HCT116 (cell line): ENCODE measurements at regions not wholly inside any gene's neighbourhood (a gene's known extent, or its start where the extent isn't known, plus 50 kb on each side); places are given as distances from the start of the nearest gene placed in this dataset.

Source experiments
- ATAC-seq: fragments of 200-7000 bp; cut with Tn5 transposase; 2 replicates; pipeline ENCODE4 v1.9.1; 2020; ENCODE audit warnings: mild to moderate bottlenecking, moderate library complexity
- BruUV-seq: library from RNA; stranded (reverse); fragments of 400-500 nt; replicated peaks from 2 replicates; lab custom pipeline; 2021; lab: Mats Ljungman, UMichigan
- CTCF ChIA-PET: fragments of 300-600 bp; sonication (Branson Sonifier 250); formaldehyde crosslinking; loops from one replicate; lab custom pipeline; 2021; ENCODE audit warnings: antibody characterized with exemption; lab: Charles Lee
- POLR2A ChIA-PET: fragments of 300-600, 350-600 bp; sonication (Branson Sonifier 250); formaldehyde crosslinking; loops from one replicate; lab custom pipeline; 2021; ENCODE audit warnings: antibody characterized with exemption; lab: Charles Lee
- RAD21 ChIA-PET, 2 experiments: fragments of 300-600 bp; sonication (Branson Sonifier 250); formaldehyde crosslinking; loops; one replicate each; lab custom pipeline; 2023; ENCODE audit warnings: low total read pairs in 2 of 2; ENCODE audit not compliant: uncharacterized antibody in 2 of 2, unreplicated experiment in 2 of 2, low non-redundant PET in 1 of 2; lab: Charles Lee
- DNase-seq: peaks from one replicate; pipeline ENCODE4 v3.0.0-alpha.2; 2010; ENCODE audit warnings: low read depth, low spot score
- H2AFZ ChIP-seq: fragments of 200-600 bp; shearing (Covaris generic), sonication (generic); 2 replicates; pipeline ENCODE4 v1.6.1; 2017; ENCODE audit warnings: low read depth, mixed run types, mixed read lengths, antibody characterized with exemption, low read length; ENCODE audit not compliant: poor library complexity, severe bottlenecking
- H3K27ac ChIP-seq: 2 replicates; pipeline ENCODE4 v1.5.1; 2012; ENCODE audit warnings: low read depth, low read length
- H3K27me3 ChIP-seq: fragments of 200-600 bp; sonication (generic); 2 replicates; pipeline ENCODE4 v1.6.1; 2016; ENCODE audit warnings: mixed run types, low read length, mixed read lengths; ENCODE audit not compliant: insufficient read depth
- H3K36me3 ChIP-seq, 2 experiments: fragments of 200-500 bp in 1 of 2; fragments of 200-600 bp in 1 of 2; sonication (Bioruptor generic) in 1 of 2; sonication (generic) in 1 of 2; 2 replicates each; pipeline versions ENCODE4 v1.5.1 to v1.6.1; 2014 to 2016; ENCODE audit warnings: low read length in 2 of 2, inconsistent platforms in 1 of 2, mixed read lengths in 1 of 2, mixed run types in 1 of 2; ENCODE audit not compliant: insufficient read depth in 2 of 2, control insufficient read depth in 1 of 2
- H3K4me1 ChIP-seq, 2 experiments: fragments of 200-600 bp in 1 of 2; sonication (generic) in 1 of 2; 2 replicates each; pipeline versions ENCODE4 v1.5.1 to v1.6.1; 2012 to 2017; ENCODE audit warnings: low read length in 2 of 2, inconsistent platforms in 1 of 2, mild to moderate bottlenecking in 1 of 2, mixed read lengths in 1 of 2, mixed run types in 1 of 2, moderate library complexity in 1 of 2; ENCODE audit not compliant: insufficient read depth in 2 of 2, control insufficient read depth in 1 of 2
- H3K4me2 ChIP-seq: fragments of 200-600 bp; sonication (generic); 2 replicates; pipeline ENCODE4 v1.6.1; 2017; ENCODE audit warnings: mixed run types, low read length, mixed read lengths
- H3K4me3 ChIP-seq, 2 experiments: fragments of 200-600 bp in 1 of 2; sonication (generic) in 1 of 2; replicated peaks in 1 of 2; 2 replicates each; pipeline ENCODE4 v1.5.1; 2011 to 2016; ENCODE audit warnings: low read length in 2 of 2, control low read depth in 1 of 2, low read depth in 1 of 2, mild to moderate bottlenecking in 1 of 2, mixed read lengths in 1 of 2, mixed run types in 1 of 2
- H3K79me2 ChIP-seq: fragments of 200-600 bp; sonication (generic); 2 replicates; pipeline ENCODE4 v1.6.1; 2017; ENCODE audit warnings: mild to moderate bottlenecking, mixed run types, low read length, moderate library complexity, mixed read lengths; ENCODE audit not compliant: insufficient read depth
- H3K9ac ChIP-seq: fragments of 200-600 bp; sonication (generic); 2 replicates; pipeline ENCODE4 v1.6.1; 2016; ENCODE audit warnings: low read length, mixed read lengths
- H3K9me2 ChIP-seq: fragments of 200-600 bp; sonication (generic), shearing (Covaris generic); 2 replicates; pipeline ENCODE4 v1.6.1; 2017; ENCODE audit warnings: mixed run types, mild to moderate bottlenecking, moderate library complexity; ENCODE audit not compliant: insufficient read depth
- H3K9me3 ChIP-seq, 2 experiments: fragments of 200-500 bp in 1 of 2; fragments of 200-600 bp in 1 of 2; sonication (Bioruptor generic) in 1 of 2; sonication (generic) in 1 of 2; 2 replicates each; pipeline ENCODE4 v1.6.1; 2014 to 2017; ENCODE audit warnings: low read length in 2 of 2, mixed read lengths in 2 of 2, inconsistent platforms in 1 of 2, low read depth in 1 of 2, mild to moderate bottlenecking in 1 of 2, mixed run types in 1 of 2, moderate library complexity in 1 of 2; ENCODE audit not compliant: control insufficient read depth in 1 of 2, insufficient read depth in 1 of 2
- H4K20me1 ChIP-seq: fragments of 200-600 bp; sonication (generic), shearing (Covaris generic); 2 replicates; pipeline ENCODE4 v1.6.1; 2017; ENCODE audit warnings: mixed run types, mild to moderate bottlenecking, moderate library complexity; ENCODE audit not compliant: insufficient read depth
- ATF3 ChIP-seq: IDR thresholded peaks from 2 replicates; pipeline ENCODE4 v1.6.1; 2012
- CBX3 ChIP-seq: IDR thresholded peaks from 2 replicates; pipeline ENCODE4 v1.6.1; 2012; ENCODE audit warnings: low read depth
- CTCF ChIP-seq, 3 experiments: fragments of 200-600 bp in 1 of 3; sonication (generic) in 1 of 3; IDR thresholded peaks in 2 of 3; conservative IDR thresholded peaks in 1 of 3; 2 replicates each; pipeline ENCODE4 v1.5.1; 2012 to 2017; ENCODE audit warnings: low read depth in 2 of 3, low read length in 2 of 3, antibody characterized with exemption in 1 of 3, borderline replicate concordance in 1 of 3, control low read depth in 1 of 3, mild to moderate bottlenecking in 1 of 3, mixed read lengths in 1 of 3, mixed run types in 1 of 3, moderate library complexity in 1 of 3; ENCODE audit not compliant: insufficient read depth in 1 of 3
- EGR1 ChIP-seq: IDR thresholded peaks from 2 replicates; pipeline ENCODE4 v1.6.1; 2012; ENCODE audit warnings: low read depth
- EZH2 ChIP-seq: fragments of 200-600 bp; sonication (generic); IDR thresholded peaks from 2 replicates; pipeline ENCODE4 v1.6.1; 2017; ENCODE audit warnings: antibody characterized with exemption, mixed run types
- JUND ChIP-seq: IDR thresholded peaks from 2 replicates; pipeline ENCODE4 v1.6.1; 2012
- POLR2AphosphoS5 ChIP-seq: IDR thresholded peaks from 2 replicates; pipeline ENCODE4 v1.6.1; 2011; ENCODE audit warnings: mild to moderate bottlenecking, low read depth, low read length, moderate library complexity
- RAD21 ChIP-seq: IDR thresholded peaks from 2 replicates; pipeline ENCODE4 v1.6.1; 2012; ENCODE audit warnings: low read depth, mild to moderate bottlenecking
- SIN3A ChIP-seq: IDR thresholded peaks from 2 replicates; pipeline ENCODE4 v1.6.1; 2012; ENCODE audit warnings: low read depth
- SRF ChIP-seq: IDR thresholded peaks from 2 replicates; pipeline ENCODE4 v1.6.1; 2012; ENCODE audit warnings: low read depth
- TCF7L2 ChIP-seq: IDR thresholded peaks from 2 replicates; pipeline ENCODE4 v1.7.0; 2011; ENCODE audit warnings: borderline replicate concordance, inconsistent platforms; ENCODE audit not compliant: insufficient read depth, insufficient read length; ENCODE audit errors: extremely low read depth
- YY1 ChIP-seq: IDR thresholded peaks from 2 replicates; pipeline ENCODE4 v1.6.1; 2011; ENCODE audit warnings: low read length, low read depth, moderate library complexity, mild to moderate bottlenecking; ENCODE audit not compliant: insufficient replicate concordance; ENCODE audit errors: extremely low read depth
- ZBTB33 ChIP-seq: IDR thresholded peaks from 2 replicates; pipeline ENCODE4 v1.6.1; 2011; ENCODE audit warnings: mild to moderate bottlenecking, low read length, moderate library complexity; ENCODE audit not compliant: insufficient replicate concordance; ENCODE audit errors: extremely low read depth
- ZFX ChIP-seq: fragments of 450-650 bp; IDR thresholded peaks from 2 replicates; pipeline ENCODE4 v1.6.1; 2017
- intact Hi-C: fragments of 100-400 bp; cut with micrococcal nuclease; formaldehyde crosslinking; loops from 2 replicates; pipeline ENCODE4 v1.10.0; 2022

GRCh38 chr6:11418290-11418905 is 119.2 kb upstream of the TMEM170B start:
- Histone ChIP-seq H3K9ac (no peak overlapping the region), H3K4me3 (no peak overlapping the region), H3K36me3 (no peaks in the 10 kb centered on the region), H3K27me3 (no peaks in the 10 kb centered on the region), H3K27ac (no peak overlapping the region), H3K79me2 (no peaks in the 10 kb centered on the region), H4K20me1 (no peaks in the 10 kb centered on the region), H3K9me2 (no peaks in the 10 kb centered on the region), H2AFZ (no peak overlapping the region), H3K4me1 (peaks cover 9 to 25% of the 10 kb centered on the region in 2 experiments; a peak in 3 of 4 replicates), H3K9me3 (no peaks in the 10 kb centered on the region), H3K4me2 (no peak overlapping the region)
- RAD21 ChIA-PET, result no interaction called here
- intact Hi-C loops, result no loop called here
- no peak for DNase-seq
- BruUV-seq, result no TSS peak
- POLR2A ChIA-PET, result no interaction called here
- CTCF ChIA-PET, result no interaction called here
- no peak for TF ChIP-seq EZH2
- no peak for ATAC-seq

GRCh38 chr6:11416936-11417576 is 120.5 kb upstream of the TMEM170B start:
- H3K36me3 ChIP-seq, result no peaks in the 10 kb centered on the region
- H3K4me1 ChIP-seq, result peaks cover 9 to 21% of the 10 kb centered on the region in 2 experiments; a peak in 3 of 4 replicates
- intact Hi-C loops, result no loop called here
- H3K9me2 ChIP-seq, result no peaks in the 10 kb centered on the region
- H4K20me1 ChIP-seq, result no peaks in the 10 kb centered on the region
- no peak overlapping the region for H2AFZ ChIP-seq
- ChIA-PET CTCF (no interaction called here), POLR2A (no interaction called here), RAD21 (no interaction called here)
- DNase-seq, result no peak
- H3K9ac ChIP-seq, result no peak overlapping the region
- no peaks in the 10 kb centered on the region for H3K79me2 ChIP-seq
- no peaks in the 10 kb centered on the region for H3K9me3 ChIP-seq
- ATAC-seq, result no peak; the same call in 1 of the 2 replicates
- H3K27me3 ChIP-seq, result no peaks in the 10 kb centered on the region
- no TSS peak for BruUV-seq
- no peak overlapping the region for H3K4me3 ChIP-seq
- H3K27ac ChIP-seq, result no peak overlapping the region
- H3K4me2 ChIP-seq, result no peak overlapping the region
- TF ChIP-seq RAD21 (no peak; the same call in 1 of the 2 replicates), SIN3A (no peak), CBX3 (no peak), SRF (no peak), ZFX (no peak), ATF3 (no peak), CTCF (IDR thresholded peaks at IDR 0.05 in 2 of 3, conservative IDR thresholded peaks at IDR 0.05 in 1 of 3; ENCODE audit: borderline replicate concordance in 1 of 3, insufficient read depth in 1 of 3, low read depth in 2 of 3, low read length in 2 of 3) (no peak), ZBTB33 (no peak), POLR2AphosphoS5 (no peak), EGR1 (no peak), TCF7L2 (no peak), JUND (no peak), YY1 (no peak)
